ENCODE measurements at regions not wholly inside any gene's neighbourhood (a gene's known extent, or its start where the extent isn't known, plus 50 kb on each side); places are given as distances from the start of the nearest gene placed in this dataset.

DNA sequence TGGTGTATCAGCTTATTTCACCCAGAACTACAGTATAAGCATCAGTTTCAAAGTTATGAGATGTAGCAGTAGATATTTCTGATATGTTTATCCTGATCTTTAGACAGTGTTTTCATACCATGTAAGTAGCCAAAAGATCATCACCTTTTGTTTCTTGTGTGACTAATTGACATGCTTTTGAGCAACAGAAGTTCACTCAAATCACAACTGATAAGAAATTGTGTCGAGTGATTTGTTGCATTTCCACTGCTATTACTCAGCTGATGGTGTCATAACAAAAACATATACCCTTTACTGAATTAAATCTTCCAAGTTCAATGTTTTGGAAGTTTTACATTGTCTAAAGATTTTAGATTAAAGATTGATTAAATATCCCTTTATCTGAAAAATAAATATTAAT, 324.5 kb downstream of the TUSC1 start:
- no peak for TF ChIP-seq POLR2A (IDR thresholded peaks at IDR 0.05)
- TF ChIP-seq, protein P1, sequence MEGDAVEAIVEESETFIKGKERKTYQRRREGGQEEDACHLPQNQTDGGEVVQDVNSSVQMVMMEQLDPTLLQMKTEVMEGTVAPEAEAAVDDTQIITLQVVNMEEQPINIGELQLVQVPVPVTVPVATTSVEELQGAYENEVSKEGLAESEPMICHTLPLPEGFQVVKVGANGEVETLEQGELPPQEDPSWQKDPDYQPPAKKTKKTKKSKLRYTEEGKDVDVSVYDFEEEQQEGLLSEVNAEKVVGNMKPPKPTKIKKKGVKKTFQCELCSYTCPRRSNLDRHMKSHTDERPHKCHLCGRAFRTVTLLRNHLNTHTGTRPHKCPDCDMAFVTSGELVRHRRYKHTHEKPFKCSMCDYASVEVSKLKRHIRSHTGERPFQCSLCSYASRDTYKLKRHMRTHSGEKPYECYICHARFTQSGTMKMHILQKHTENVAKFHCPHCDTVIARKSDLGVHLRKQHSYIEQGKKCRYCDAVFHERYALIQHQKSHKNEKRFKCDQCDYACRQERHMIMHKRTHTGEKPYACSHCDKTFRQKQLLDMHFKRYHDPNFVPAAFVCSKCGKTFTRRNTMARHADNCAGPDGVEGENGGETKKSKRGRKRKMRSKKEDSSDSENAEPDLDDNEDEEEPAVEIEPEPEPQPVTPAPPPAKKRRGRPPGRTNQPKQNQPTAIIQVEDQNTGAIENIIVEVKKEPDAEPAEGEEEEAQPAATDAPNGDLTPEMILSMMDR (IDR thresholded peaks at IDR 0.05 in 4 of 5, conservative IDR thresholded peaks at IDR 0.05 in 1 of 5): no peak

All from gastrocnemius medialis (tissue), 4 donors.